Thyroid gland (tissue), 4 donors: ENCODE measurements at regions not wholly inside any gene's neighbourhood (a gene's known extent, or its start where the extent isn't known, plus 50 kb on each side); places are given as distances from the start of the nearest gene placed in this dataset.

Experiments used
- POLR2A ChIP-seq, 2 donors: fragments of 450-650 bp; IDR thresholded peaks; one replicate each; pipeline ENCODE4 v1.6.1; 2017; ENCODE audit warnings: antibody characterized with exemption in 2 of 2, mild to moderate bottlenecking in 2 of 2, moderate library complexity in 1 of 2
- TF ChIP-seq, protein P1 (sequence below), 6 experiments: fragments of 200-600 bp in 3 of 6; fragments of 450-650 bp in 3 of 6; sonication (generic) in 3 of 6; IDR thresholded peaks; one replicate each; pipeline ENCODE4 v1.5.1; 2016 to 2019; ENCODE audit warnings: antibody characterized with exemption in 6 of 6, mild to moderate bottlenecking in 2 of 6, inconsistent platforms in 1 of 6, moderate library complexity in 1 of 6

DNA sequence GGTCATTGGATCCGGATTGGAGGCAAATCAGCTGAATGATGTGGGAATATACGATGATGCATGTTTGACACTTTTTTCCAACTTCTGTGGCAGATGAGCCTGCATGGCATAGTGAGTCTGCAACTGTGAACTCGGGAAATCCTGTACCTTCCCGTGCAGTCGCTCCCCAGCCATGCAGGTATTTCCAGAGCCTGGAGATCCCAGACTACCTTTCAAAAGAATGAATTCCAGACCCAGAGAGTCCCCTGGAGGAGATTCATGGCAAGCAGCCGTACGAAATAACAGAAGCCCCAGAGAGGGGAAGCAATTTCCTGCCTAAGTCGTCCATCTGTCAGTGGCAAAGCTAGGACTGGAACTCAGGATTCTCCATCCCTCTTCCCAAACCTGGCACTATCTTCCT lies 75.7 kb upstream of the FAM20A start:
- TF ChIP-seq, protein P1, sequence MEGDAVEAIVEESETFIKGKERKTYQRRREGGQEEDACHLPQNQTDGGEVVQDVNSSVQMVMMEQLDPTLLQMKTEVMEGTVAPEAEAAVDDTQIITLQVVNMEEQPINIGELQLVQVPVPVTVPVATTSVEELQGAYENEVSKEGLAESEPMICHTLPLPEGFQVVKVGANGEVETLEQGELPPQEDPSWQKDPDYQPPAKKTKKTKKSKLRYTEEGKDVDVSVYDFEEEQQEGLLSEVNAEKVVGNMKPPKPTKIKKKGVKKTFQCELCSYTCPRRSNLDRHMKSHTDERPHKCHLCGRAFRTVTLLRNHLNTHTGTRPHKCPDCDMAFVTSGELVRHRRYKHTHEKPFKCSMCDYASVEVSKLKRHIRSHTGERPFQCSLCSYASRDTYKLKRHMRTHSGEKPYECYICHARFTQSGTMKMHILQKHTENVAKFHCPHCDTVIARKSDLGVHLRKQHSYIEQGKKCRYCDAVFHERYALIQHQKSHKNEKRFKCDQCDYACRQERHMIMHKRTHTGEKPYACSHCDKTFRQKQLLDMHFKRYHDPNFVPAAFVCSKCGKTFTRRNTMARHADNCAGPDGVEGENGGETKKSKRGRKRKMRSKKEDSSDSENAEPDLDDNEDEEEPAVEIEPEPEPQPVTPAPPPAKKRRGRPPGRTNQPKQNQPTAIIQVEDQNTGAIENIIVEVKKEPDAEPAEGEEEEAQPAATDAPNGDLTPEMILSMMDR (IDR thresholded peaks at IDR 0.05), result no peak
- no peak for TF ChIP-seq POLR2A (IDR thresholded peaks at IDR 0.05)
